ENCODE measurements at regions not wholly inside any gene's neighbourhood (a gene's known extent, or its start where the extent isn't known, plus 50 kb on each side); places are given as distances from the start of the nearest gene placed in this dataset.
"Not testable (repeated sequence)": the region's sequence is repeated elsewhere in the genome, so short reads cannot be mapped to it uniquely, and the experiment has no call there.

DNA sequence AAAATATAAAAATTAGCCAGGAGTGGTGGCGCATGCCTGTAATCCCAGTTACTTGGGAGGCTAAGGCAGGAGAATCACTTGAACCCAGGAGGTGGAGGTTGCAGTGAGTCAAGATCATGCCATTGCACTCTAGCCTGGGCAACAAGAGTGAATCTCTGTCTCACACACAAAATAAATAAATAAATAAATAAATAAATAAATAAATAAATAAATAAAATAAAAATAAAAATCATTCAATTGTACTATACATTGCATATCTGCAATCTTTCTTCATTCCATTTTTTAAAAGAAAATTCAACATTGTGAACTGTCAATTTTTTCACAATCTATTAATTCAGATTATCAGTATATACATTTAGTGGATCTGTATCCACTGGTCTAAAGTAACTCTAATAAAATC lies 193.9 kb downstream of the TMEM47 start:
- TF ChIP-seq, protein P1, sequence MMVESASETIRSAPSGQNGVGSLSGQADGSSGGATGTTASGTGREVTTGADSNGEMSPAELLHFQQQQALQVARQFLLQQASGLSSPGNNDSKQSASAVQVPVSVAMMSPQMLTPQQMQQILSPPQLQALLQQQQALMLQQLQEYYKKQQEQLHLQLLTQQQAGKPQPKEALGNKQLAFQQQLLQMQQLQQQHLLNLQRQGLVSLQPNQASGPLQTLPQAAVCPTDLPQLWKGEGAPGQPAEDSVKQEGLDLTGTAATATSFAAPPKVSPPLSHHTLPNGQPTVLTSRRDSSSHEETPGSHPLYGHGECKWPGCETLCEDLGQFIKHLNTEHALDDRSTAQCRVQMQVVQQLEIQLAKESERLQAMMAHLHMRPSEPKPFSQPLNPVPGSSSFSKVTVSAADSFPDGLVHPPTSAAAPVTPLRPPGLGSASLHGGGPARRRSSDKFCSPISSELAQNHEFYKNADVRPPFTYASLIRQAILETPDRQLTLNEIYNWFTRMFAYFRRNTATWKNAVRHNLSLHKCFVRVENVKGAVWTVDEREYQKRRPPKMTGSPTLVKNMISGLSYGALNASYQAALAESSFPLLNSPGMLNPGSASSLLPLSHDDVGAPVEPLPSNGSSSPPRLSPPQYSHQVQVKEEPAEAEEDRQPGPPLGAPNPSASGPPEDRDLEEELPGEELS (CRISPR knock-in tag; IDR thresholded peaks at IDR 0.05): not testable (repeated sequence)
- TF ChIP-seq, protein P2, sequence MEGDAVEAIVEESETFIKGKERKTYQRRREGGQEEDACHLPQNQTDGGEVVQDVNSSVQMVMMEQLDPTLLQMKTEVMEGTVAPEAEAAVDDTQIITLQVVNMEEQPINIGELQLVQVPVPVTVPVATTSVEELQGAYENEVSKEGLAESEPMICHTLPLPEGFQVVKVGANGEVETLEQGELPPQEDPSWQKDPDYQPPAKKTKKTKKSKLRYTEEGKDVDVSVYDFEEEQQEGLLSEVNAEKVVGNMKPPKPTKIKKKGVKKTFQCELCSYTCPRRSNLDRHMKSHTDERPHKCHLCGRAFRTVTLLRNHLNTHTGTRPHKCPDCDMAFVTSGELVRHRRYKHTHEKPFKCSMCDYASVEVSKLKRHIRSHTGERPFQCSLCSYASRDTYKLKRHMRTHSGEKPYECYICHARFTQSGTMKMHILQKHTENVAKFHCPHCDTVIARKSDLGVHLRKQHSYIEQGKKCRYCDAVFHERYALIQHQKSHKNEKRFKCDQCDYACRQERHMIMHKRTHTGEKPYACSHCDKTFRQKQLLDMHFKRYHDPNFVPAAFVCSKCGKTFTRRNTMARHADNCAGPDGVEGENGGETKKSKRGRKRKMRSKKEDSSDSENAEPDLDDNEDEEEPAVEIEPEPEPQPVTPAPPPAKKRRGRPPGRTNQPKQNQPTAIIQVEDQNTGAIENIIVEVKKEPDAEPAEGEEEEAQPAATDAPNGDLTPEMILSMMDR (IDR thresholded peaks at IDR 0.05): not testable (repeated sequence)
- TF ChIP-seq, protein P3, sequence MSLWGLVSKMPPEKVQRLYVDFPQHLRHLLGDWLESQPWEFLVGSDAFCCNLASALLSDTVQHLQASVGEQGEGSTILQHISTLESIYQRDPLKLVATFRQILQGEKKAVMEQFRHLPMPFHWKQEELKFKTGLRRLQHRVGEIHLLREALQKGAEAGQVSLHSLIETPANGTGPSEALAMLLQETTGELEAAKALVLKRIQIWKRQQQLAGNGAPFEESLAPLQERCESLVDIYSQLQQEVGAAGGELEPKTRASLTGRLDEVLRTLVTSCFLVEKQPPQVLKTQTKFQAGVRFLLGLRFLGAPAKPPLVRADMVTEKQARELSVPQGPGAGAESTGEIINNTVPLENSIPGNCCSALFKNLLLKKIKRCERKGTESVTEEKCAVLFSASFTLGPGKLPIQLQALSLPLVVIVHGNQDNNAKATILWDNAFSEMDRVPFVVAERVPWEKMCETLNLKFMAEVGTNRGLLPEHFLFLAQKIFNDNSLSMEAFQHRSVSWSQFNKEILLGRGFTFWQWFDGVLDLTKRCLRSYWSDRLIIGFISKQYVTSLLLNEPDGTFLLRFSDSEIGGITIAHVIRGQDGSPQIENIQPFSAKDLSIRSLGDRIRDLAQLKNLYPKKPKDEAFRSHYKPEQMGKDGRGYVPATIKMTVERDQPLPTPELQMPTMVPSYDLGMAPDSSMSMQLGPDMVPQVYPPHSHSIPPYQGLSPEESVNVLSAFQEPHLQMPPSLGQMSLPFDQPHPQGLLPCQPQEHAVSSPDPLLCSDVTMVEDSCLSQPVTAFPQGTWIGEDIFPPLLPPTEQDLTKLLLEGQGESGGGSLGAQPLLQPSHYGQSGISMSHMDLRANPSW (CRISPR knock-in tag; conservative IDR thresholded peaks at IDR 0.05; ENCODE audit: low read depth): not testable (repeated sequence)

Measured in WTC11 (cell line).